GM19438 (cell line): ENCODE measurements at regions not wholly inside any gene's neighbourhood (a gene's known extent, or its start where the extent isn't known, plus 50 kb on each side); places are given as distances from the start of the nearest gene placed in this dataset.

ENCODE experiments used
- ATAC-seq: cut with Tn5 transposase; IDR thresholded peaks from one replicate; pipeline ENCODE4 v1.9.1; 2021; ENCODE audit warnings: low read depth; ENCODE audit not compliant: unreplicated experiment

- ATAC-seq = no peak
Observed at GRCh38 chr11:112398798-112399478, 138.3 kb upstream of the PLET1 start.

- no peak for ATAC-seq
Observed at GRCh38 chr11:112400476-112401014, 139.9 kb upstream of the PLET1 start.

- ATAC-seq = no peak
Observed at GRCh38 chr11:112401036-112401769, 140.5 kb upstream of the PLET1 start.

- ATAC-seq = no peak
Observed at GRCh38 chr11:112403432-112403831, 142.8 kb upstream of the PLET1 start.

GRCh38 chr11:112404112-112404511 is 143.5 kb upstream of the PLET1 start:
- ATAC-seq = no peak

- no peak for ATAC-seq
Observed at GRCh38 chr11:112408517-112408916, 147.9 kb upstream of the PLET1 start.

GRCh38 chr11:112410325-112410724 is 149.7 kb upstream of the PLET1 start:
- no peak for ATAC-seq

- no peak for ATAC-seq
Observed at GRCh38 chr11:112412383-112412782, 151.7 kb upstream of the PLET1 start.

- no peak for ATAC-seq
Observed at GRCh38 chr11:112417339-112417738, 156.7 kb upstream of the PLET1 start.

GRCh38 chr11:112418438-112418837 is 157.8 kb upstream of the PLET1 start:
- ATAC-seq = no peak

GRCh38 chr11:112421879-112422278 is 161.2 kb upstream of the PLET1 start:
- no peak for ATAC-seq

GRCh38 chr11:112425121-112425520 is 164.5 kb upstream of the PLET1 start:
- ATAC-seq = no peak

GRCh38 chr11:112437096-112437495 is 176.4 kb upstream of the PLET1 start:
- no peak for ATAC-seq

GRCh38 chr11:112439614-112440013 is 179.0 kb upstream of the PLET1 start:
- ATAC-seq = no peak

- ATAC-seq = no peak
Observed at GRCh38 chr11:112440518-112440917, 179.9 kb upstream of the PLET1 start.

- ATAC-seq = no peak
Observed at GRCh38 chr11:112448168-112448567, 187.5 kb upstream of the PLET1 start.

GRCh38 chr11:112448806-112449205 is 188.1 kb upstream of the PLET1 start:
- ATAC-seq = no peak

GRCh38 chr11:112451250-112451649 is 190.6 kb upstream of the PLET1 start:
- ATAC-seq = no peak

- ATAC-seq = no peak
Observed at GRCh38 chr11:112453601-112454577, 193.2 kb upstream of the PLET1 start.

- no peak for ATAC-seq
Observed at GRCh38 chr11:112454841-112455240, 194.2 kb upstream of the PLET1 start.

- no peak for ATAC-seq
Observed at GRCh38 chr11:112455791-112456190, 195.1 kb upstream of the PLET1 start.
